CD4-positive, alpha-beta T cell treated with Interferon alpha-2 for 1 hour (primary cell): ENCODE measurements at regions not wholly inside any gene's neighbourhood (a gene's known extent, or its start where the extent isn't known, plus 50 kb on each side); places are given as distances from the start of the nearest gene placed in this dataset.
A peak's percentile ranks its signal among the peaks of the same experiment; 100 is the strongest.
"Not testable (repeated sequence)": the region's sequence is repeated elsewhere in the genome, so short reads cannot be mapped to it uniquely, and the experiment has no call there.

Experiments
- DNase-seq, 2 donors: peaks; one replicate each; pipeline ENCODE4 v3.0.0-alpha.2; 2020 to 2022

DNA sequence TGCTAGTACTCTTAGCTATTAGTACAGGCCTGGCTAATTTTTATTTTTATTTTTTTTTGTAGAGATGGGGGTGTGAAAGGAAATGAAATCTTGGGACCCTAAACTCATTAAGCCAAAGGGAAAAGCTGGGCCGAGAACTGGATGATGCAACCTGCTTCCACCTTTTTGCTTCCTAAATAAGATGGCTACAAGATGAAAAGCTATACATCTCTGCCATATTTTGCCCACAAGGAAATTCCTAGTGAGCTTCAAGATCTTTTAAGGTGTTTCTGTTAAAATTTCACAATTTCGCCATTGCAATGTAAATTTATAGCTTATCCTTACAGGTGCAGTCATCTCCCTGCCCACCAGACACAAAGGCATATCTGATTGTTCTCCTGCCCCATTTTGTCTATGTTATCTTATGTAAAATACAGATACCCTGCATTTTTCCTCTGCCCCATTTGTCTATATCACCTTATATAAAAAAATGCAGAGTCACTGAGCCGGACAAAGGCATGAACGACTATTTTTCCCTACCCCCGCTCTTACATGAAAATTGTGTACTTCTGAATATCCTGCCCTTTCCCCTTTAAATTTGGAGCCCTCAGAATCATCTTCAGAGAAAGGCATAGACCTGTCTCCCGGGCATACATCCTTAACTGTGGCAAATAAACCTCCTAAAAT is 112.0 kb upstream of the SLC38A2 start:
- no peak for DNase-seq

DNA sequence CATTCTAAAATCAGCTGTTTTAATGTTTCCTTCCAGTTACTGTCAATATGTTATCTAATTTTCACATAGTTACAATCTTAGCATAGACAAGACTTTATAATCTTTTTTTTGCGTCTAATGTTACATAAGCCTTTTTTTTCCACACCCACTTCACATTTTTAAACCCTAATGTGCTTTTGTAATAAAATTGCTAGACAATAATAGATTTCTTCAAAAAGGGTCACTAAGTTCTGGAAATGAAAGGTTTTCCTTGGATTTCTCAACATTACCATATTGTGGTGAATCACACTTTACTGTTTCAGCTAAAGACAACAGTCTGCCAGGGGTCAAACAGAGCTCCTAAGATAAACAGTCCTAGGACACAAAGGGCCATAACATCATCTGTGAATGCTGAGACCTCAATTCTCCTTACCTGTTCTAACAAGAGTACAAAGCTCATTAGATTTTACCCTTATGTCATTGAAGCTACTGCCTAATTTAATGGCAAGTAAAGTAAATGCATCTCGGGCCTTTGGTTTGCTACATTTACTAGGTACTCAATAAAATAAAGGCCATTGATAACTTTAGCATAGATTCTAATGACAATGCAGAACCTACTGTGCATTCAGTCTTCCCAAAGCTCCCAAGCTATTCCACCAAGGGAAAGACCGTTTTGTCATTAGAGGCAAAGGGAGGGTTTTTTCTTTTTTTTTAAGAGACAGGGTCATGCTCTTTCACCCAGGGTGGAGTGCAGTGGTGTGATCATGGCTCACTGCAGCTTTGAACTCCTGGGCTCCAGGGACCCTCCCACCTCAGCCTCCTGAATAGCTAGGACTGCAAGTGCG is 111.2 kb upstream of the SLC38A2 start:
- no peak for DNase-seq

- no peak for DNase-seq
Measured at GRCh38 chr12:46480724-46481123, 108.2 kb upstream of the SLC38A2 start.

GRCh38 chr12:46480316-46480715 is 107.7 kb upstream of the SLC38A2 start:
- no peak for DNase-seq

DNA sequence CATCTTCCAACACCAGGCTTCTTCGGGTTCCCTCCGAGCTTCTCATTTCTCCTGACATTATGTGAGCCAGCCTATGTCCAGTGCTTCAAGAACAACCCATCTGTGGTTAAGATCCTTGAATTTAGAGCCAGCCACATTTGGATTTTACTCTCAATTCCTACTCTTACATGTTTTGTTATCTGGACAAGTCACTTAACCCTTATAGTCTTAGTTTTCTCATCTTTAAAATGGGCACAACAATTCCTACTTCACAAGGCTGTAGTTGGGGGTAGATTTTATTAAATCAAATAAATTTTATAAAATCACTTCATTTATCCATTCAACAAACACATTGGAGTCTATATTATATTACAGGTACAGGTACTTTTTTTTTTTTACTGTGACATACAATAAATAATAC is 105.5 kb upstream of the SLC38A2 start:
- no peak for DNase-seq

- DNase-seq = no peak
Measured at GRCh38 chr12:46477541-46477940, 105.0 kb upstream of the SLC38A2 start.

DNA sequence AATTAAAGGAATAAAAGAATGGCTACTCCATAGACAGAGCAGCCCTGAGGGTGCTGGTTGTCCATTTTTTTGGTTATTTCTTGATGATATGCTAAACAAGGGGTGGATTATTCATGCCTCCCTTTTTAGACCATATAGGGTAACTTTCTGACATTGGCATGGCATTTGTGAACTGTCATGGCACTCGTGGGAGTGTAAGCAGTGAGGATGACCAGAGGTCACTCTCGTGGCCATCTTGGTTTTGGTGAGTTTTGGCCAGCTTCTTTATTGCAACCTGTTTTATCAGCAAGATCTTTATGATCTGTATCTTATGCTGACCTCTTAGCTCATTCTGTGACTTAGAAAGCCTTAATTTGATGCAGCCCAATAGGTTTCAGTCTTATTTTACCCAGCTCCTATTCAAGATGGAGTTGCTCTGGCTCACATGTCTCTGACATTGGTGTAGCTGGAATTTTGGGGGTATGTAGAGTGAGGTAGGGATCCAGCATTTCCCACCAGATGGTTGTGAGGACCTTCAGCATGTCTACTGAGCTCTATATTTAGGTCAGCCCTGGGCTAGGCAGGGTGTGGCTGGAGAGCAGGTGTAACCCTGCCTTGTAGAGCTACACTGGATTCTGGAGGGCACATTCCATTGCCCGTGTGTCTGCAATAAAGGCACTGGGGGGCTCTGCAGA is 103.5 kb upstream of the SLC38A2 start:
- no peak for DNase-seq

GRCh38 chr12:46474385-46474784 is 101.8 kb upstream of the SLC38A2 start:
- DNase-seq = not testable (repeated sequence)

GRCh38 chr12:46473634-46474329 is 101.2 kb upstream of the SLC38A2 start:
- DNase-seq = peak in 1 of 2 donors; percentile 37

DNA sequence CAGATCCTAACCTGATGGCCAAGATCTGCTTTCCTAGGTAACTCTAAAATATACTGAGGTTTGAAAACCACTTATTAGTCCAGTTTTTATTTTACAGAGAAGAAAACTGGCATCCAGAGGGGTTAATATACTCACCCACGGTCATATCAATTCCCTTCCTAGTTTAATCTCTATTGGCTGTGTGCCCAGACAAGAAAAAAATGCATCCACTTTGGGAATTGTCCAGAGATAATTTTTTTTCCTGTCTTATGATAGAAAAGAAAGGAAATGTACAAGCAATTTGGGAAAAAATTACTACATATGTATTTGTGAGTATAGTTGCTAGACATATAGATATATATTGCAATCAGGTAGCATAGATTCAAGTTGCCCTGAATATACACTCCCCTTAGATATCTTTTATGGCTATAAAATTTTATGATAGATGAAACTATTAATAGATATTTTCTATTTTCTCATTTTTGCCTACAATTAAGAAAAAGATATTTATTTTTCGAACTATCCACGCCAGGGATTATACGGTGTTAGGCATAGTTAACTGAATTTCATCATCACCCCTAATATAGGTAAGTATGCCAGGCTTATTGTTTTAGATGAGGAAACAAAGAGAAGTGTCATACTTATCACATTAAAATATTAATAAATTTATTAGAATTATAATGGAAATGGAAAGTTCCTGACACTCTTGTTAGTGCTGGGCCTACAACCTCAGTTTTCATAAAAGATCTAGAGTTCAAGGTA is 100.5 kb upstream of the SLC38A2 start:
- no peak for DNase-seq

- no peak for DNase-seq
Measured at GRCh38 chr12:46472144-46472705, 99.7 kb upstream of the SLC38A2 start.

DNA sequence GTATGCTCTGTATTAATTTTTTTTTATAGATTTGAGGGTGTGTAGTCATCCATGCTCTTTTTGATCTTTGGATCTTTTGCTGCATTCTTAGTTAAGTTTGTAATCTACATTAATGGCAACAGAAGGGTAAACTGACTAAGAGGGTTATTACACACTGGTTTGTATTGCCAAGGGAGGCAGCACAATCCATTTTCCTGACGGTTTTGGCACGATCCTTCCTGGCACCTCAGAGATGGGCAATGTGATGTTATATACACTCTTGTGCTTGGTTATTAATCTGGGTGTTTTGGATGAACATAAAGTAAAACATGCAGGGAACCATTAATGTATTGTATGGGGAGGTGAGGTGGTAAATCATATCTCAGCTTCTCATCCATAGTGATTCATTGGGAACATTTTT is 98.8 kb upstream of the SLC38A2 start:
- no peak for DNase-seq

DNA sequence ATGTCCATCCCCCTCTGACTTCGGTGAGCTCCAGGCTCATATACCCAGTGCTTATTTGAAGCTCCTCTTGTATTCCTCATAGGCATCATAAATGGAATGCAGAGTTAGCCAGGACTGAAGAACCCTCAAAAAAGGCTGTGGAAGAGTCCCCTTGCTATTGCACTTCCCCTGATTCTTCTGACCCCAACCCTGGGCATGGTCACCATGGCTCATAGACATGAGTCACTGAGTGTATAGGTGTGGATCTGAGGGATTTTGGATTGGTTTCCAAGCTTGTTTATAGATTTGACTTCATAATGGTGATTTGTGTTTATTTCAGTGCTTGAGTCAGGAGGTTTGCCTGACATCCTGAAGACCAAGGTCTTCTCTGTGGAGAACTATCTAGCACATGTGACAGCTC is 98.4 kb upstream of the SLC38A2 start:
- DNase-seq = no peak

DNA sequence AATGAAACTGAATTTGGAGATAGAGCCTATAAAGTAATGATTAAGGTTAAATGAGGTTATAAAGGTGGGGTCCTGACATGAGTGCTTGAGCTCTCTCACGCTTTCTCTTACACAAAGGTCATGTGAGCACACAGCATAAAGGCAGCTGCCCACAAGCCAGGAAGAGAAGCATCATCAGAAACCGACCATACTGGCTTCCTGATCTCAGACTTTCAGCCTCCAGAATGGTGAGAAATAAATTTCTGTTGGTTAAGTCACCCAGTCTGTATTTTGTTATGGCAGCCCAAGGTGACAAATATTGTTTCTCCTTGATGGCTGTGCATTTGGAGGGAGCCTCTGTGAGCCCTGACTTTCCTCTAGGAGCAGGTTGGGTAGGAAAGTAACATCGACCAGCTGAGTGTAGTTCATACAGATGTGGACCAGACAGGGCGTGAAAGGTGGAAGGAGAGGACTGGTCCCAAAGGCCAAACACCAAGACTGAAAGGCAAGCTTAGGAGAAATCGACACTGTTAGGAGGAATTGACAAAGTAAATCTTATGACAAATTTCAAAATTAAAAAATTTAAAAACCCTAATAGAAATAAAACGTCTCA is 97.6 kb upstream of the SLC38A2 start:
- DNase-seq = peak; percentile 15 to 37

GRCh38 chr12:46468813-46469212 is 96.2 kb upstream of the SLC38A2 start:
- no peak for DNase-seq

DNA sequence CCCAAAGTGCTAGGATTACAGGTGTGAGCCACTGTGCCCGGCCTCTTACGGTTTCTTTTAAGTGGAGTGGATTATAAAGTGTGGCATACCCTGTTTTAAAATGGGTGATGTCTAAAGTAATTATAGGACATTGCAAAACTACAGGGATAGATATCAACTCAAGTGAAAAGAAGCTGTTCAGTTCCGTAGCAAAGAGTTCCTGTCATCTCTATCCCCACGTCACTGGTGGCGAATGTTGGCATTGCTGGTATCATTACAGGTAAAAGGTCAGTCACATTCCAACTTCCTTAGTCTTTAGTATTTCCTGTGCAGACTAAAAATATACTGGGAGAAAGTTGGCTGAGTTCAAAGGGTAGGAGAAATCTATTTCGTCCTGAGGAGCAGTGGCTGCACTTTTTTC is 95.6 kb upstream of the SLC38A2 start:
- DNase-seq = no peak

GRCh38 chr12:46465307-46465706 is 92.7 kb upstream of the SLC38A2 start:
- DNase-seq = no peak

DNA sequence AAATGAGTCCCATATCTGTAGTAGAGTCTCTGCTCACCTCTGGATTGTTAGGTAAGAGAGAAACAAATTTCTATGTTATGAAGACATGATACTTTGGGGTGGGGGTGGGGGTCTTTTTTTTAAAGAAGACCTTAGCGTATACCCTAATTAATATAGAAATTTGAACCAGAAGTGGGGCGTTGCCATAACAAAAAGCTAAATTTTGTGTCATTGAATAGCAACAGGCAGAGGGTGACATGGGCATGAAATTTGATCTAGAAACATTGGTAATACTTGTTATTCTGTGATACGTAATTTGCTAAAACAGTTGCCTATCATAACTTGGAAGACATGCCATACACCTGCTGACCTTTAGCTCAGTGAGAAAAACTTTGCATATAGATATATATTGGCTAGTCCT is 92.3 kb upstream of the SLC38A2 start:
- DNase-seq = no peak

- no peak for DNase-seq
Measured at GRCh38 chr12:46462641-46463355, 90.2 kb upstream of the SLC38A2 start.

- no peak for DNase-seq
Measured at GRCh38 chr12:46461907-46462640, 89.5 kb upstream of the SLC38A2 start.
